ENCODE measurements at regions not wholly inside any gene's neighbourhood (a gene's known extent, or its start where the extent isn't known, plus 50 kb on each side); places are given as distances from the start of the nearest gene placed in this dataset.

DNA sequence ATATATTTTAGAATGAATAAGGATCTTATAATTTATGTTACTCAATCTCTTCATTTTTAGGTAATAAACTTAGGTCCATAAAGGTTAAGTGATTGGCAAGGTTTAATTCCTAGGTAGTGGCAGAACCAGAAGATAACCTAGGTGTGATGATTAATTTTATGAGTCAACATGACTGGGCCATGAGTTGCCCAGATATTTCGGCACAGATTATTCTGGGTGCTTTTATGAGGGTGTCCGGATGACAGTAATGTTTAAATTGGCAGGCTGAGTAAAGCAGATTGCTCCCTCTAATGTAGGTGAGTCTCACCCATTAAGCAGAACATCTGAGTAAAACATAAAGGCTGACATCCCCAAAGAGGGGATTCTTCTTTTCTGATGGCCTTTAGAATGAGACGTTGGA is 1349.3 kb upstream of the CELF2 start:
- 63 to 73% methylated on average over 3 of the region's 3 CpGs for WGBS, 2 experiments (ENCODE audit: low coverage in 1 of 2, low lambda C conversion rate in 2 of 2, missing lambda C conversion rate in 2 of 2)

DNA sequence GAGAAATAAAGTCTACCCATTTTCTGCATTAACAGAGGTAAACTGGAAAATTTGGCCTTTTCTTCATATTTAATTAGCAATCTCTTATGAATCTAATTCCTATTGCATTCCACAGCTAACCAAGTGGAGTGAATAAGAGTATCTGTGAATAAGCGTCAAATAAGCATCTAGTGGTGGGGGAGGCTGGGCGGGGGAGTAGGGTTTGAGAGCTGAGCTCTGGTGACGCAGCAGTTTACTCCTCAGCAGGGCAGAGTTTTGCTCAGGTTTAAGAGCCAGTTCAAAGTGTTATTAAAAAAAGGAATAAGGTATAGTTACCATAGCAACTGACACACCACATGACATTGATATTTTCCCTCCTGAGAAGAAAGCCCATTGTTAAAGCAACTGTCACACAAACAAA is 1346.8 kb upstream of the CELF2 start:
- Histone ChIP-seq H3K27me3 (replicated peaks; ENCODE audit: insufficient read depth) (no peaks in the 10 kb centered on the region), H3K9me3 (ENCODE audit: low read depth) (no peaks in the 10 kb centered on the region), H3K9me2 (ENCODE audit: insufficient read depth) (no peaks in the 10 kb centered on the region), H3K27ac (no peak overlapping the region), H3K36me3 (ENCODE audit: low read depth) (no peaks in the 10 kb centered on the region), H3K9ac (no peak overlapping the region), H3F3A (ENCODE audit: insufficient read depth) (no peaks in the 10 kb centered on the region), H3K4me2 (ENCODE audit: unreplicated experiment) (no peak overlapping the region), H3K79me2 (ENCODE audit: insufficient read depth) (no peaks in the 10 kb centered on the region), H3K4me1 (ENCODE audit: insufficient read depth) (no peaks in the 10 kb centered on the region), H4K20me1 (ENCODE audit: insufficient read depth) (no peaks in the 10 kb centered on the region), H2AFZ (no peak overlapping the region), H3K4me3 (no peak overlapping the region)
- in situ Hi-C loops (cut with MboI) = no loop called here
- no peak for DNase-seq
- TF ChIP-seq EZH2phosphoT487 (IDR thresholded peaks at IDR 0.05; ENCODE audit: insufficient read depth, low read depth) (no peak), EZH2 (IDR thresholded peaks at IDR 0.05; ENCODE audit: insufficient read depth, poor library complexity, severe bottlenecking) (no peak)
- 47 to 59% methylated on average over 3 of the region's 3 CpGs for WGBS, 2 experiments (ENCODE audit: low coverage in 1 of 2, low lambda C conversion rate in 2 of 2, missing lambda C conversion rate in 2 of 2)

More for the DNA sequence above, 1349.3 kb upstream of the CELF2 start:
- H3K27ac ChIP-seq = no peak overlapping the region
- no peaks in the 10 kb centered on the region for H3K36me3 ChIP-seq (ENCODE audit: low read depth)
- no peak overlapping the region for H3K9ac ChIP-seq
- H3K4me3 ChIP-seq = no peak overlapping the region
- in situ Hi-C loops (cut with MboI) = no loop called here
- H3K4me1 ChIP-seq (ENCODE audit: insufficient read depth) = no peaks in the 10 kb centered on the region
- no peak overlapping the region for H2AFZ ChIP-seq
- H3K9me3 ChIP-seq (ENCODE audit: low read depth) = no peaks in the 10 kb centered on the region
- no peaks in the 10 kb centered on the region for H3K79me2 ChIP-seq (ENCODE audit: insufficient read depth)
- no peaks in the 10 kb centered on the region for H3K9me2 ChIP-seq (ENCODE audit: insufficient read depth)
- H4K20me1 ChIP-seq (ENCODE audit: insufficient read depth) = no peaks in the 10 kb centered on the region
- no peaks in the 10 kb centered on the region for H3F3A ChIP-seq (ENCODE audit: insufficient read depth)
- TF ChIP-seq EZH2phosphoT487 (IDR thresholded peaks at IDR 0.05; ENCODE audit: insufficient read depth, low read depth) (no peak), EZH2 (IDR thresholded peaks at IDR 0.05; ENCODE audit: insufficient read depth, poor library complexity, severe bottlenecking) (no peak)
- H3K4me2 ChIP-seq (ENCODE audit: unreplicated experiment) = no peak overlapping the region
- DNase-seq = no peak
- no peaks in the 10 kb centered on the region for H3K27me3 ChIP-seq (replicated peaks; ENCODE audit: insufficient read depth)

DNA sequence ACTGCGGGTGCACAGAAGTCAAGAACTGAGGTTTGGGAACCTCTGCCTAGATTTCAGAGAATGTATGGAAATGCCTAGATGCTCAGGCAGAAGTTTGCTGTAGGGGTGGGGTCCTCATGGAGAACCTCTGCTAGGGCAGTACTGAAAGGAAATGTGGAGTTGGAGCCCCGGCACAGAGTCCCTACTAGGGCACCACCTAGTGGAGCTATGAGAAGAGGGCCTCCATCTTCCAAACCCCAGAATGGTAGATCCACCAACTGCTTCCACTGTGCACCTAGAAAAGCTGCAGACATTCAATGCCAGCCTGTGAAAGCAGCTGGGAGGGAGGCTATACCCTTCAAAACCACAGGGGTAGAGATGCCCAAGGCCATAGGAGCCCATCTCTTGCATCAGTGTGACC is 1336.0 kb upstream of the CELF2 start:
- Histone ChIP-seq H3K4me2 (ENCODE audit: unreplicated experiment) (no peak overlapping the region), H3K27me3 (replicated peaks; ENCODE audit: insufficient read depth) (no peaks in the 10 kb centered on the region), H3K4me3 (no peak overlapping the region), H3K79me2 (ENCODE audit: insufficient read depth) (no peaks in the 10 kb centered on the region), H3K27ac (no peak overlapping the region), H3K4me1 (ENCODE audit: insufficient read depth) (no peaks in the 10 kb centered on the region), H3K9ac (no peak overlapping the region), H3K9me3 (ENCODE audit: low read depth) (no peaks in the 10 kb centered on the region), H2AFZ (no peak overlapping the region), H3K9me2 (ENCODE audit: insufficient read depth) (no peaks in the 10 kb centered on the region), H3K36me3 (ENCODE audit: low read depth) (no peaks in the 10 kb centered on the region), H4K20me1 (ENCODE audit: insufficient read depth) (no peaks in the 10 kb centered on the region), H3F3A (ENCODE audit: insufficient read depth) (no peaks in the 10 kb centered on the region)
- TF ChIP-seq EZH2phosphoT487 (IDR thresholded peaks at IDR 0.05; ENCODE audit: insufficient read depth, low read depth) = no peak
- no peak for TF ChIP-seq EZH2 (IDR thresholded peaks at IDR 0.05; ENCODE audit: insufficient read depth, poor library complexity, severe bottlenecking)
- DNase-seq = no peak
- WGBS, 2 experiments (ENCODE audit: low coverage in 1 of 2, low lambda C conversion rate in 2 of 2, missing lambda C conversion rate in 2 of 2) = 52 to 58% methylated on average over 2 of the region's 2 CpGs
- in situ Hi-C loops (cut with MboI) = no loop called here

DNA sequence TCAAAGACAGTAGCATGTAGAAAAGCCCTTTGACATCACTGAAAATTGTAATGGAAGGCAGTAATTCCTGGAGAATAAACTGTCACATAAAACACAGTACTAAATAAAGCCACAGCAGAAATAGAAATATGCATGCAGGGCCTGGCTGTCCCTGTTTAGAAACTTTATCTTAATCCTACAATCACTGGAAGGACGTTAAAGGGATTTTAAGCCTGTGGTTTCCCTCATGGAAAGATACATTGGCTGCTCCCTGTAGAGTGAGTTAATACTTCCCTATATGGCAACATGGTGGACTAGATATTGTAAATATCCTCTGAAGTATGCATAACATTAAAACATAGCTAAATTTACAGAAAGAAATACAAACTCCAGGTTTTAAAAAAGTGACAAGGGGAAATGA is 1334.9 kb upstream of the CELF2 start:
- no peak for TF ChIP-seq EZH2phosphoT487 (IDR thresholded peaks at IDR 0.05; ENCODE audit: insufficient read depth, low read depth)
- no peak for TF ChIP-seq EZH2 (IDR thresholded peaks at IDR 0.05; ENCODE audit: insufficient read depth, poor library complexity, severe bottlenecking)
- no peak overlapping the region for H3K27ac ChIP-seq
- 0 to 8% methylated on average over 1 of the region's 1 CpG for WGBS, 2 experiments (ENCODE audit: low coverage in 1 of 2, low lambda C conversion rate in 2 of 2, missing lambda C conversion rate in 2 of 2)
- H3K4me3 ChIP-seq = no peak overlapping the region
- H3K4me2 ChIP-seq (ENCODE audit: unreplicated experiment) = no peak overlapping the region
- H3K79me2 ChIP-seq (ENCODE audit: insufficient read depth) = no peaks in the 10 kb centered on the region
- H3F3A ChIP-seq (ENCODE audit: insufficient read depth) = no peaks in the 10 kb centered on the region
- no peak for DNase-seq
- no peaks in the 10 kb centered on the region for H4K20me1 ChIP-seq (ENCODE audit: insufficient read depth)
- no peaks in the 10 kb centered on the region for H3K9me3 ChIP-seq (ENCODE audit: low read depth)
- H3K4me1 ChIP-seq (ENCODE audit: insufficient read depth) = no peaks in the 10 kb centered on the region
- H3K9ac ChIP-seq = no peak overlapping the region
- no peaks in the 10 kb centered on the region for H3K9me2 ChIP-seq (ENCODE audit: insufficient read depth)
- no peaks in the 10 kb centered on the region for H3K36me3 ChIP-seq (ENCODE audit: low read depth)
- no peak overlapping the region for H2AFZ ChIP-seq
- no peaks in the 10 kb centered on the region for H3K27me3 ChIP-seq (replicated peaks; ENCODE audit: insufficient read depth)
- in situ Hi-C loops (cut with MboI) = no loop called here

DNA sequence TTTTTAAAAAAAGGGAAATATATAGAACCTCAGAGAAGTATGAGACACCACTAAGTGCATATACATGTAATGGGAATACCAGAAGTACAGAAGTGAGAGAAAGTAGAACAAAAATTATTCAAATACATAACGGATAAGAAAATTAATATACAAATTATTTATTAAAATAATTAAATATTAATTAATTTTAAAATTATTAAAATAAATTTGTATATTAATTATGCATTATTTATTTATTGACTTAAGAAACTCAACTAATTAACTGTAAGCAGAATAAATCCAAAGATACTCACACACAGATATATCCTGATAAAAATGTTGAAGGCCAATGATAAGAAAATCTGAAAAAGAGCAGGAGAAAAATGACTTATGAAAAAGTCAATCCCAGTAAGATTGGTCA is 1333.5 kb upstream of the CELF2 start:
- H3K36me3 ChIP-seq (ENCODE audit: low read depth) = no peaks in the 10 kb centered on the region
- H3K79me2 ChIP-seq (ENCODE audit: insufficient read depth) = no peaks in the 10 kb centered on the region
- no peak for TF ChIP-seq EZH2 (IDR thresholded peaks at IDR 0.05; ENCODE audit: insufficient read depth, poor library complexity, severe bottlenecking)
- no peak for TF ChIP-seq EZH2phosphoT487 (IDR thresholded peaks at IDR 0.05; ENCODE audit: insufficient read depth, low read depth)
- H3K9me3 ChIP-seq (ENCODE audit: low read depth) = no peaks in the 10 kb centered on the region
- H3K4me3 ChIP-seq = no peak overlapping the region
- 37 to 39% methylated on average over 1 of the region's 1 CpG for WGBS, 2 experiments (ENCODE audit: low coverage in 1 of 2, low lambda C conversion rate in 2 of 2, missing lambda C conversion rate in 2 of 2)
- in situ Hi-C loops (cut with MboI) = no loop called here
- H3F3A ChIP-seq (ENCODE audit: insufficient read depth) = no peaks in the 10 kb centered on the region
- no peak overlapping the region for H2AFZ ChIP-seq
- DNase-seq = no peak
- no peak overlapping the region for H3K9ac ChIP-seq
- H3K4me1 ChIP-seq (ENCODE audit: insufficient read depth) = no peaks in the 10 kb centered on the region
- no peaks in the 10 kb centered on the region for H3K9me2 ChIP-seq (ENCODE audit: insufficient read depth)
- H3K27ac ChIP-seq = no peak overlapping the region
- no peak overlapping the region for H3K4me2 ChIP-seq (ENCODE audit: unreplicated experiment)
- H3K27me3 ChIP-seq (replicated peaks; ENCODE audit: insufficient read depth) = no peaks in the 10 kb centered on the region
- H4K20me1 ChIP-seq (ENCODE audit: insufficient read depth) = no peaks in the 10 kb centered on the region
